ENCODE measurements at regions not wholly inside any gene's neighbourhood (a gene's known extent, or its start where the extent isn't known, plus 50 kb on each side); places are given as distances from the start of the nearest gene placed in this dataset.

GRCh38 chr6:51494342-51494741 is 593.1 kb downstream of the PKHD1 start:
- Histone ChIP-seq H3K27ac (no peak overlapping the region), H3K36me3 (replicated peaks) (no peaks in the 10 kb centered on the region), H3K27me3 (replicated peaks) (no peaks in the 10 kb centered on the region), H3K4me3 (ENCODE audit: low read depth, low read length) (no peak overlapping the region)
- no peak for DNase-seq
- in situ Hi-C loops (cut with HindIII; ENCODE audit: low pct_ligation_motif_present, low sequenced_read_pairs): no loop called here
- TF ChIP-seq, protein P1, sequence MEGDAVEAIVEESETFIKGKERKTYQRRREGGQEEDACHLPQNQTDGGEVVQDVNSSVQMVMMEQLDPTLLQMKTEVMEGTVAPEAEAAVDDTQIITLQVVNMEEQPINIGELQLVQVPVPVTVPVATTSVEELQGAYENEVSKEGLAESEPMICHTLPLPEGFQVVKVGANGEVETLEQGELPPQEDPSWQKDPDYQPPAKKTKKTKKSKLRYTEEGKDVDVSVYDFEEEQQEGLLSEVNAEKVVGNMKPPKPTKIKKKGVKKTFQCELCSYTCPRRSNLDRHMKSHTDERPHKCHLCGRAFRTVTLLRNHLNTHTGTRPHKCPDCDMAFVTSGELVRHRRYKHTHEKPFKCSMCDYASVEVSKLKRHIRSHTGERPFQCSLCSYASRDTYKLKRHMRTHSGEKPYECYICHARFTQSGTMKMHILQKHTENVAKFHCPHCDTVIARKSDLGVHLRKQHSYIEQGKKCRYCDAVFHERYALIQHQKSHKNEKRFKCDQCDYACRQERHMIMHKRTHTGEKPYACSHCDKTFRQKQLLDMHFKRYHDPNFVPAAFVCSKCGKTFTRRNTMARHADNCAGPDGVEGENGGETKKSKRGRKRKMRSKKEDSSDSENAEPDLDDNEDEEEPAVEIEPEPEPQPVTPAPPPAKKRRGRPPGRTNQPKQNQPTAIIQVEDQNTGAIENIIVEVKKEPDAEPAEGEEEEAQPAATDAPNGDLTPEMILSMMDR (IDR thresholded peaks at IDR 0.05; ENCODE audit: low read depth, low read length, missing control alignments): peak; percentile 38

- Histone ChIP-seq H3K36me3 (replicated peaks) (no peaks in the 10 kb centered on the region), H3K4me3 (ENCODE audit: low read depth, low read length) (no peak overlapping the region), H3K27ac (no peak overlapping the region), H3K27me3 (replicated peaks) (no peaks in the 10 kb centered on the region)
- in situ Hi-C loops (cut with HindIII; ENCODE audit: low pct_ligation_motif_present, low sequenced_read_pairs): no loop called here
- no peak for DNase-seq
- TF ChIP-seq, protein P1 (IDR thresholded peaks at IDR 0.05; ENCODE audit: low read depth, low read length, missing control alignments): no peak
Measured at GRCh38 chr6:51495096-51495495, 592.3 kb downstream of the PKHD1 start.

DNA sequence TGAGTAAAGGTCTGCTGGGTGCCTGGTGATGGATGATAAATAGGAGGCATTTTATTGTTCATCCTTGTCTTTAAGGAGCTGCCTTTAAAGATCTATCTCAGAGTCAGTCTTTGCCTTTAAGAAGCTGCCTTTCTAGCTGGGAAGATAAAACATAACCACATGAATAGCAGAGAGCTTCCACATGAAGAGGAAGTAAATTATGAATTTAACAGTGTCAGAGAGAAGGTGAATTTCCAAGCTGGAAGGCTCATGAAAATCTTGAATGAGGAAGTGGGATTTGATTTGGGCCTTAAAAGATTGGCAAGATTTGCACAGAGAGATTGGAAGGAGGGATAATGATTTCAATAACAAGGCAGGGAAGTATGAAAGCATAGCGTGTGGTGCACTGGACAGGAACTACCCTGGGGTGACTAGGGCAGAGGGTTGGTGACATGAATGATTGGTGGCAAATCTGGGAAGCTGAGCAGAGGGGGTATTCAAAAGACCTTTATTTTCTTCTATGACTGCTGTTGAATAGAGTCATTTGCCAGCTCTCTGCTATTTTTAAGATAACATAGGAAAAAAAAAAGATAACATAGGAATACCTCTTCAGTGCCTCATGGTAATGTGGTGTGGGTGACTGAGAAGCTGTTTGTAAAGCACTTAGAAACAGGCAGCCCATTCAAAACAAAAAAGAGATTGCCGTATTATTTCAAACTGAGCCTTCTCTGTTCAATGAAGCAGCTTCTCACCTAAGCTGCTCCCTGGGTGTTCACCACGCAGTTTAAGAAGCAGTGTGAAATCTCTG is 591.6 kb downstream of the PKHD1 start:
- in situ Hi-C loops (cut with HindIII; ENCODE audit: low pct_ligation_motif_present, low sequenced_read_pairs): no loop called here
- TF ChIP-seq, protein P1 (IDR thresholded peaks at IDR 0.05; ENCODE audit: low read depth, low read length, missing control alignments): no peak
- DNase-seq: no peak
- Histone ChIP-seq H3K36me3 (replicated peaks) (no peaks in the 10 kb centered on the region), H3K27me3 (replicated peaks) (no peaks in the 10 kb centered on the region), H3K27ac (no peak overlapping the region), H3K4me3 (ENCODE audit: low read depth, low read length) (no peak overlapping the region)

- TF ChIP-seq, protein P1 (IDR thresholded peaks at IDR 0.05; ENCODE audit: low read depth, low read length, missing control alignments): no peak
Measured at GRCh38 chr6:51502996-51503395, 584.4 kb downstream of the PKHD1 start.

GRCh38 chr6:51505434-51505833 is 582.0 kb downstream of the PKHD1 start:
- in situ Hi-C loops (cut with HindIII; ENCODE audit: low pct_ligation_motif_present, low sequenced_read_pairs): no loop called here
- no peaks in the 10 kb centered on the region for H3K27me3 ChIP-seq (replicated peaks)
- H3K36me3 ChIP-seq (replicated peaks): no peaks in the 10 kb centered on the region
- H3K27ac ChIP-seq: no peak overlapping the region
- no peak overlapping the region for H3K4me3 ChIP-seq (ENCODE audit: low read depth, low read length)
- no peak for DNase-seq
- TF ChIP-seq, protein P1 (IDR thresholded peaks at IDR 0.05; ENCODE audit: low read depth, low read length, missing control alignments): no peak

More at GRCh38 chr6:51502996-51503395, 584.4 kb downstream of the PKHD1 start:
- Histone ChIP-seq H3K27ac (no peak overlapping the region), H3K27me3 (replicated peaks) (no peaks in the 10 kb centered on the region), H3K4me3 (ENCODE audit: low read depth, low read length) (no peak overlapping the region), H3K36me3 (replicated peaks) (no peaks in the 10 kb centered on the region)
- in situ Hi-C loops (cut with HindIII; ENCODE audit: low pct_ligation_motif_present, low sequenced_read_pairs): no loop called here
- no peak for DNase-seq

GRCh38 chr6:51509597-51509996 is 577.8 kb downstream of the PKHD1 start:
- H3K4me3 ChIP-seq (ENCODE audit: low read depth, low read length): no peak overlapping the region
- in situ Hi-C loops (cut with HindIII; ENCODE audit: low pct_ligation_motif_present, low sequenced_read_pairs): no loop called here
- DNase-seq: no peak
- H3K36me3 ChIP-seq (replicated peaks): no peaks in the 10 kb centered on the region
- no peak overlapping the region for H3K27ac ChIP-seq
- TF ChIP-seq, protein P1 (IDR thresholded peaks at IDR 0.05; ENCODE audit: low read depth, low read length, missing control alignments): no peak
- no peaks in the 10 kb centered on the region for H3K27me3 ChIP-seq (replicated peaks)

Data from brain microvascular endothelial cell (primary cell).